Epithelial cell of esophagus (primary cell): ENCODE measurements at regions not wholly inside any gene's neighbourhood (a gene's known extent, or its start where the extent isn't known, plus 50 kb on each side); places are given as distances from the start of the nearest gene placed in this dataset.

Experiments used
- DNase-seq: peaks from one replicate; pipeline ENCODE4 v3.0.0; 2010; ENCODE audit warnings: low read depth
- H3K4me3 ChIP-seq: 2 replicates; pipeline ENCODE4 v1.5.1; 2011; ENCODE audit warnings: mild to moderate bottlenecking, low read length, control low read depth
- CTCF ChIP-seq: IDR thresholded peaks from 2 replicates; pipeline ENCODE4 v1.5.1; 2011; ENCODE audit warnings: low read depth, mild to moderate bottlenecking, low read length, control low read depth, inconsistent platforms; ENCODE audit not compliant: insufficient read depth; ENCODE audit errors: missing control alignments

- H3K4me3 ChIP-seq = no peak overlapping the region
- no peak for TF ChIP-seq CTCF
- no peak for DNase-seq
Observed at GRCh38 chr11:10386361-10386760, 68.7 kb upstream of the AMPD3 start.

GRCh38 chr11:10386861-10387205 lies 68.2 kb upstream of the AMPD3 start:
- no peak overlapping the region for H3K4me3 ChIP-seq
- no peak for TF ChIP-seq CTCF
- DNase-seq = no peak

GRCh38 chr11:10387206-10388083 lies 67.6 kb upstream of the AMPD3 start:
- H3K4me3 ChIP-seq = no peak overlapping the region
- no peak for DNase-seq
- TF ChIP-seq CTCF = no peak

- TF ChIP-seq CTCF = no peak
- peak; percentile 48 for DNase-seq
- no peak overlapping the region for H3K4me3 ChIP-seq
Observed at GRCh38 chr11:10388101-10388500, 67.0 kb upstream of the AMPD3 start.

GRCh38 chr11:10388574-10388973 lies 66.5 kb upstream of the AMPD3 start:
- DNase-seq = no peak
- H3K4me3 ChIP-seq = no peak overlapping the region
- no peak for TF ChIP-seq CTCF

- no peak for TF ChIP-seq CTCF
- no peak overlapping the region for H3K4me3 ChIP-seq
- no peak for DNase-seq
Observed at GRCh38 chr11:10390375-10390774, 64.7 kb upstream of the AMPD3 start.
